ENCODE measurements at regions not wholly inside any gene's neighbourhood (a gene's known extent, or its start where the extent isn't known, plus 50 kb on each side); places are given as distances from the start of the nearest gene placed in this dataset.

DNA sequence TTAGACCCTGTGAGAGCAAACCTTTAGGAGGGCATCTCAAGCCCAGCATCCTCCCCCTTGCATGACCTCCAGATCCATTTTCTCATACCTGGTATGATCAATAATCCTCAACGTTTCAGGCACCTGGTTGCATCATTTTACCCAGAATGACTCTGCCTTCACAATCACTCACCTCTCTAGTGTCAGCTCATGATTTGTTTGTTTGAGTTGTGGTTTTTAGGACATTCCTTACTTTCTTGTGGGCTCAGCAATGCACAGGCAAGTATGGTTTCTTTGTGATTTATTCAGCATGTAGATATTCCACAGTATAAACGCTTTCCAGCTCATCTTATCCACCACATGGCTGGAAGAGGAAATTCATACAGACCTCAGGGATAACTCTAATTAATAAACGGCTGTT, 93.6 kb upstream of the CPEB2 start:
- Mint-ChIP-seq H3K4me3 (no peak overlapping the region), H3K4me1 (peaks cover 14% of the 10 kb centered on the region), H3K27ac (no peak overlapping the region), H3K36me3 (ENCODE audit: low read depth) (no peaks in the 10 kb centered on the region), H3K9me3 (no peaks in the 10 kb centered on the region), H3K27me3 (ENCODE audit: insufficient read depth) (peaks cover 9% of the 10 kb centered on the region)
- no peaks in the 10 kb centered on the region for H3K4me1 ChIP-seq (ENCODE audit: control insufficient read depth, insufficient read depth, low read length)
- TF ChIP-seq, protein P1, sequence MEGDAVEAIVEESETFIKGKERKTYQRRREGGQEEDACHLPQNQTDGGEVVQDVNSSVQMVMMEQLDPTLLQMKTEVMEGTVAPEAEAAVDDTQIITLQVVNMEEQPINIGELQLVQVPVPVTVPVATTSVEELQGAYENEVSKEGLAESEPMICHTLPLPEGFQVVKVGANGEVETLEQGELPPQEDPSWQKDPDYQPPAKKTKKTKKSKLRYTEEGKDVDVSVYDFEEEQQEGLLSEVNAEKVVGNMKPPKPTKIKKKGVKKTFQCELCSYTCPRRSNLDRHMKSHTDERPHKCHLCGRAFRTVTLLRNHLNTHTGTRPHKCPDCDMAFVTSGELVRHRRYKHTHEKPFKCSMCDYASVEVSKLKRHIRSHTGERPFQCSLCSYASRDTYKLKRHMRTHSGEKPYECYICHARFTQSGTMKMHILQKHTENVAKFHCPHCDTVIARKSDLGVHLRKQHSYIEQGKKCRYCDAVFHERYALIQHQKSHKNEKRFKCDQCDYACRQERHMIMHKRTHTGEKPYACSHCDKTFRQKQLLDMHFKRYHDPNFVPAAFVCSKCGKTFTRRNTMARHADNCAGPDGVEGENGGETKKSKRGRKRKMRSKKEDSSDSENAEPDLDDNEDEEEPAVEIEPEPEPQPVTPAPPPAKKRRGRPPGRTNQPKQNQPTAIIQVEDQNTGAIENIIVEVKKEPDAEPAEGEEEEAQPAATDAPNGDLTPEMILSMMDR (conservative IDR thresholded peaks at IDR 0.05) = no peak
- no peaks in the 10 kb centered on the region for H3K36me3 ChIP-seq (ENCODE audit: control insufficient read depth, insufficient read depth, low read length)
- no peak for DNase-seq
- WGBS, 2 experiments (ENCODE audit: insufficient coverage in 1 of 2, insufficient read length in 1 of 2) = 85% methylated on average over 3 of the region's 3 CpGs; no CpG with 5 or more reads in 1 of the 2 experiments
- no peak overlapping the region for H3K27ac ChIP-seq (ENCODE audit: low read depth, low read length)
- H3K27me3 ChIP-seq (ENCODE audit: control insufficient read depth, insufficient read depth, low read length, poor library complexity, severe bottlenecking) = peaks cover 31% of the 10 kb centered on the region
- no peak overlapping the region for H3K9ac ChIP-seq (ENCODE audit: extremely low read depth, low read length, poor library complexity, severe bottlenecking)
- no peaks in the 10 kb centered on the region for H3K9me3 ChIP-seq (ENCODE audit: control insufficient read depth, low read length)
- no peak overlapping the region for H3K4me3 ChIP-seq (ENCODE audit: low read length)

DNA sequence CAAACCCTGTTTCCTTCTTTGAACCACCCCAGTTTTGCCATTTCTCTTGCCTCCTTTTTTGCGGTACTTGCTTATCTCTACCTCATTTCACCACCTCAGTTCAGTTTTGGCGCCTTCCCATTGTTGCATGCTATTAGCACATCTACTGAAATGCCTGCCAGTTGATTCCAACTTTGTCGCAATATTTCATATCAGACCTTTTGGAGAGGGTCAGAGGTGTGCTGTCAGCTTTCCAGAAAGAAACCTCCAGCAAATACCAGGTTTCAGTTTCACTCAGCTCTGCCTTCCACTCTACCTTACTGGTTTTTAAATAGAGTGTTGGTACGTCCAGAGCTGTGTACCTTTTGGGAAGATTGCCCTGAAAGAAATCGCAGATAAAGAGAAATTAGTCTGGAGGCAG, 91.9 kb upstream of the CPEB2 start:
- no peaks in the 10 kb centered on the region for H3K9me3 Mint-ChIP-seq
- no peak overlapping the region for H3K9ac ChIP-seq (ENCODE audit: extremely low read depth, low read length, poor library complexity, severe bottlenecking)
- H3K4me1 Mint-ChIP-seq = peaks cover 14% of the 10 kb centered on the region
- 90 to 91% methylated on average over 4 of the region's 5 CpGs for WGBS, 2 experiments (ENCODE audit: insufficient coverage in 1 of 2, insufficient read length in 1 of 2)
- TF ChIP-seq, protein P1 (conservative IDR thresholded peaks at IDR 0.05) = no peak
- no peak for DNase-seq
- no peaks in the 10 kb centered on the region for H3K36me3 ChIP-seq (ENCODE audit: control insufficient read depth, insufficient read depth, low read length)
- H3K27ac ChIP-seq (ENCODE audit: low read depth, low read length) = no peak overlapping the region
- H3K27ac Mint-ChIP-seq = no peak overlapping the region
- no peak overlapping the region for H3K4me3 ChIP-seq (ENCODE audit: low read length)
- peaks cover 9% of the 10 kb centered on the region for H3K27me3 Mint-ChIP-seq (ENCODE audit: insufficient read depth)
- peaks cover 25% of the 10 kb centered on the region for H3K27me3 ChIP-seq (ENCODE audit: control insufficient read depth, insufficient read depth, low read length, poor library complexity, severe bottlenecking)
- no peaks in the 10 kb centered on the region for H3K9me3 ChIP-seq (ENCODE audit: control insufficient read depth, low read length)
- H3K4me3 Mint-ChIP-seq = no peak overlapping the region
- no peaks in the 10 kb centered on the region for H3K4me1 ChIP-seq (ENCODE audit: control insufficient read depth, insufficient read depth, low read length)
- no peaks in the 10 kb centered on the region for H3K36me3 Mint-ChIP-seq (ENCODE audit: low read depth)

DNA sequence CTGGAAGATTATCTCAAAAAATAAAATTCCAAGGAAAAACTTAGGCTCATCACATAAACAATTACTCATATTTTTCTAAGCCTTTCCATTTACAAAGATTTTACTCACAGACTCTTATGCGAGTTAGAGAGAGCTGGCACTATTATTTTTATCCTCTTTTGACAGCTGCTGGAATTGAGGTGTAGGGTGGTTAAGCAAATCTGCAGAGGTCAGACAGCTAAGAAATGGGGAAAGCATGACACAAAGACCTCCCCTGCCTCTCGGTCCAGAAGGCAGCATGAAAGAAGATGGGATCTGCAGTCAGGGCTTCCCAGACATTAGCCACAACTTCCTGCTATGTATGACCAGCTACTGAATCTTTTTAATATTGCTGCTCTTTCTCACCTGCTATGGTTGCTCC, 89.9 kb upstream of the CPEB2 start:
- 82 to 85% methylated on average over 1 to 2 of the region's 2 CpGs for WGBS, 2 experiments (ENCODE audit: insufficient coverage in 1 of 2, insufficient read length in 1 of 2)

More for the DNA sequence above, 89.9 kb upstream of the CPEB2 start:
- Mint-ChIP-seq H3K4me1 (peaks cover 14% of the 10 kb centered on the region), H3K27me3 (ENCODE audit: insufficient read depth) (peaks cover 9% of the 10 kb centered on the region), H3K4me3 (no peak overlapping the region), H3K36me3 (ENCODE audit: low read depth) (no peaks in the 10 kb centered on the region), H3K27ac (no peak overlapping the region), H3K9me3 (no peaks in the 10 kb centered on the region)
- no peaks in the 10 kb centered on the region for H3K4me1 ChIP-seq (ENCODE audit: control insufficient read depth, insufficient read depth, low read length)
- H3K9me3 ChIP-seq (ENCODE audit: control insufficient read depth, low read length) = no peaks in the 10 kb centered on the region
- no peak overlapping the region for H3K4me3 ChIP-seq (ENCODE audit: low read length)
- TF ChIP-seq, protein P1 (conservative IDR thresholded peaks at IDR 0.05) = no peak
- no peaks in the 10 kb centered on the region for H3K36me3 ChIP-seq (ENCODE audit: control insufficient read depth, insufficient read depth, low read length)
- DNase-seq = no peak
- H3K27me3 ChIP-seq (ENCODE audit: control insufficient read depth, insufficient read depth, low read length, poor library complexity, severe bottlenecking) = peaks cover 21% of the 10 kb centered on the region
- no peak overlapping the region for H3K9ac ChIP-seq (ENCODE audit: extremely low read depth, low read length, poor library complexity, severe bottlenecking)
- no peak overlapping the region for H3K27ac ChIP-seq (ENCODE audit: low read depth, low read length)
